MM.1S (cell line): ENCODE measurements at regions not wholly inside any gene's neighbourhood (a gene's known extent, or its start where the extent isn't known, plus 50 kb on each side); places are given as distances from the start of the nearest gene placed in this dataset.

Experiments used
- DNase-seq: peaks from one replicate; pipeline ENCODE4 v3.0.0-alpha.2; 2015
- H2AFZ ChIP-seq: fragments of 300-600 bp; sonication (generic); 2 replicates; pipeline ENCODE4 v1.6.0; 2016; ENCODE audit warnings: antibody characterized with exemption, low read length
- H3F3A ChIP-seq: fragments of 300-600 bp; sonication (generic); 2 replicates; pipeline ENCODE4 v1.6.1; 2016; ENCODE audit warnings: mild to moderate bottlenecking, antibody characterized with exemption, low read length, moderate library complexity, mixed read lengths; ENCODE audit not compliant: insufficient read depth
- H3K27ac ChIP-seq: fragments of 300-600 bp; sonication (generic); 2 replicates; pipeline ENCODE4 v1.5.1; 2016; ENCODE audit warnings: mild to moderate bottlenecking, low read length
- H3K27me3 ChIP-seq: fragments of 300-600 bp; sonication (generic); replicated peaks from 2 replicates; pipeline ENCODE4 v1.6.0; 2016; ENCODE audit warnings: low read length; ENCODE audit not compliant: insufficient read depth
- H3K36me3 ChIP-seq: fragments of 300-600 bp; sonication (generic); replicated peaks from 2 replicates; pipeline ENCODE4 v1.6.1; 2016; ENCODE audit warnings: mild to moderate bottlenecking, low read length, mixed read lengths; ENCODE audit not compliant: insufficient read depth
- H3K4me1 ChIP-seq: fragments of 300-600 bp; sonication (generic); 2 replicates; pipeline ENCODE4 v1.6.1; 2016; ENCODE audit warnings: low read length, mixed read lengths
- H3K4me2 ChIP-seq: fragments of 300-600 bp; sonication (generic); 2 replicates; pipeline ENCODE4 v1.6.0; 2016; ENCODE audit warnings: low read depth, low read length
- H3K4me3 ChIP-seq: fragments of 300-600 bp; sonication (generic); 2 replicates; pipeline ENCODE4 v1.5.1; 2016; ENCODE audit warnings: low read length, mixed read lengths
- H3K79me2 ChIP-seq: fragments of 300-600 bp; sonication (generic); 2 replicates; pipeline ENCODE4 v1.6.1; 2016; ENCODE audit warnings: mixed run types, low read length, mixed read lengths
- H3K9ac ChIP-seq: fragments of 300-600 bp; sonication (generic); 2 replicates; pipeline ENCODE4 v1.6.1; 2016; ENCODE audit warnings: low read length, mixed read lengths
- H3K9me2 ChIP-seq: fragments of 300-600 bp; sonication (generic); replicated peaks from 2 replicates; pipeline ENCODE4 v1.6.1; 2016; ENCODE audit warnings: mild to moderate bottlenecking, low read length, mixed read lengths; ENCODE audit not compliant: insufficient read depth
- H3K9me3 ChIP-seq: fragments of 300-600 bp; sonication (generic); replicated peaks from 2 replicates; pipeline ENCODE4 v1.6.1; 2016; ENCODE audit warnings: mild to moderate bottlenecking, low read length, mixed read lengths; ENCODE audit not compliant: insufficient read depth
- H4K20me1 ChIP-seq: fragments of 300-600 bp; sonication (generic); 2 replicates; pipeline ENCODE4 v1.6.1; 2016; ENCODE audit warnings: mild to moderate bottlenecking, low read length, moderate library complexity, mixed read lengths; ENCODE audit not compliant: insufficient read depth
- CTCF ChIP-seq: fragments of 300-600 bp; sonication (generic); IDR thresholded peaks from 2 replicates; pipeline ENCODE4 v1.5.1; 2016; ENCODE audit warnings: antibody characterized with exemption, low read length, mixed read lengths
- EZH2 ChIP-seq: fragments of 300-600 bp; sonication (generic); optimal IDR thresholded peaks from 2 replicates; pipeline ENCODE3; 2017; ENCODE audit warnings: low read depth, mild to moderate bottlenecking, antibody characterized with exemption, low read length, mixed read lengths
- EZH2phosphoT487 ChIP-seq: fragments of 300-600 bp; sonication (generic); IDR thresholded peaks from 2 replicates; pipeline ENCODE4 v1.6.1; 2018; ENCODE audit warnings: antibody characterized with exemption, low read length

GRCh38 chr14:97843066-97843465, 1045.9 kb downstream of the VRK1 start:
- no peaks in the 10 kb centered on the region for H3K36me3 ChIP-seq
- H3K4me1 ChIP-seq = no peaks in the 10 kb centered on the region
- no peak overlapping the region for H2AFZ ChIP-seq
- no peak overlapping the region for H3K27ac ChIP-seq
- no peak overlapping the region for H3K4me2 ChIP-seq
- no peaks in the 10 kb centered on the region for H3F3A ChIP-seq
- H3K9ac ChIP-seq = no peak overlapping the region
- no peaks in the 10 kb centered on the region for H3K9me3 ChIP-seq
- H3K4me3 ChIP-seq = no peak overlapping the region
- no peaks in the 10 kb centered on the region for H3K27me3 ChIP-seq
- no peaks in the 10 kb centered on the region for H4K20me1 ChIP-seq
- H3K9me2 ChIP-seq = no peaks in the 10 kb centered on the region
- TF ChIP-seq EZH2 = no peak
- TF ChIP-seq EZH2phosphoT487 = no peak
- no peak for TF ChIP-seq CTCF
- DNase-seq = no peak
- H3K79me2 ChIP-seq = no peaks in the 10 kb centered on the region

GRCh38 chr14:97844042-97844441, 1046.9 kb downstream of the VRK1 start:
- Histone ChIP-seq H3K4me2 (no peak overlapping the region), H3K27ac (no peak overlapping the region), H3K36me3 (no peaks in the 10 kb centered on the region), H3K9me2 (no peaks in the 10 kb centered on the region), H3K4me3 (no peak overlapping the region), H3F3A (no peaks in the 10 kb centered on the region), H3K4me1 (no peaks in the 10 kb centered on the region), H4K20me1 (no peaks in the 10 kb centered on the region), H2AFZ (no peak overlapping the region), H3K79me2 (no peaks in the 10 kb centered on the region), H3K9me3 (no peaks in the 10 kb centered on the region), H3K27me3 (no peaks in the 10 kb centered on the region), H3K9ac (no peak overlapping the region)
- DNase-seq = no peak
- no peak for TF ChIP-seq CTCF
- no peak for TF ChIP-seq EZH2
- TF ChIP-seq EZH2phosphoT487 = no peak

GRCh38 chr14:97846156-97846555, 1049.0 kb downstream of the VRK1 start:
- Histone ChIP-seq H3K79me2 (no peaks in the 10 kb centered on the region), H3K4me3 (no peak overlapping the region), H3K9me3 (no peaks in the 10 kb centered on the region), H3K4me2 (no peak overlapping the region), H3K27me3 (no peaks in the 10 kb centered on the region), H4K20me1 (no peaks in the 10 kb centered on the region), H3K4me1 (no peaks in the 10 kb centered on the region), H2AFZ (no peak overlapping the region), H3K36me3 (no peaks in the 10 kb centered on the region), H3K27ac (no peak overlapping the region), H3K9ac (no peak overlapping the region), H3F3A (no peaks in the 10 kb centered on the region), H3K9me2 (no peaks in the 10 kb centered on the region)
- TF ChIP-seq EZH2 (no peak), CTCF (no peak), EZH2phosphoT487 (no peak)
- DNase-seq = no peak
